GM12878 (cell line): ENCODE measurements at regions not wholly inside any gene's neighbourhood (a gene's known extent, or its start where the extent isn't known, plus 50 kb on each side); places are given as distances from the start of the nearest gene placed in this dataset.

Source experiments
- ATF3 ChIP-seq: IDR thresholded peaks from 2 replicates; pipeline ENCODE4 v1.6.1; 2011; ENCODE audit warnings: low read depth, mild to moderate bottlenecking, low read length, moderate library complexity, borderline replicate concordance; ENCODE audit errors: extremely low read depth
- CHD1 ChIP-seq: IDR thresholded peaks from 2 replicates; pipeline ENCODE4 v1.6.1; 2012; ENCODE audit warnings: low read depth, low read length, improper control_type of control experiment
- IKZF2 ChIP-seq, 2 experiments: fragments of 450-650 bp; IDR thresholded peaks; 2 replicates each; pipeline ENCODE4 v1.6.1; 2017; ENCODE audit warnings: mild to moderate bottlenecking in 2 of 2, moderate library complexity in 2 of 2
- POLR2AphosphoS5 ChIP-seq: IDR thresholded peaks from 2 replicates; pipeline ENCODE4 v1.6.1; 2011; ENCODE audit warnings: mild to moderate bottlenecking, low read length, inconsistent platforms
- TCF7 ChIP-seq: IDR thresholded peaks from 2 replicates; pipeline ENCODE4 v1.6.1; 2014; ENCODE audit warnings: antibody characterized with exemption, borderline replicate concordance
- ZBTB33 ChIP-seq: fragments of 450-650 bp; IDR thresholded peaks from 2 replicates; pipeline ENCODE4 v1.6.1; 2017; ENCODE audit warnings: mild to moderate bottlenecking
- TF ChIP-seq, protein P1 (sequence below): IDR thresholded peaks from 2 replicates; pipeline ENCODE4 v1.6.1; 2011; ENCODE audit warnings: borderline replicate concordance, low read depth, mild to moderate bottlenecking, moderate library complexity, low read length; ENCODE audit not compliant: insufficient read depth, poor library complexity, severe bottlenecking
- TF ChIP-seq, protein P2 (sequence below): IDR thresholded peaks from 2 replicates; pipeline ENCODE4 v1.6.1; 2011; ENCODE audit warnings: mild to moderate bottlenecking, low read depth, low read length, moderate library complexity; ENCODE audit not compliant: insufficient replicate concordance

GRCh38 chr2:220935789-220936321 is 636.2 kb downstream of the EPHA4 start (continued):
- TF ChIP-seq, protein P1, sequence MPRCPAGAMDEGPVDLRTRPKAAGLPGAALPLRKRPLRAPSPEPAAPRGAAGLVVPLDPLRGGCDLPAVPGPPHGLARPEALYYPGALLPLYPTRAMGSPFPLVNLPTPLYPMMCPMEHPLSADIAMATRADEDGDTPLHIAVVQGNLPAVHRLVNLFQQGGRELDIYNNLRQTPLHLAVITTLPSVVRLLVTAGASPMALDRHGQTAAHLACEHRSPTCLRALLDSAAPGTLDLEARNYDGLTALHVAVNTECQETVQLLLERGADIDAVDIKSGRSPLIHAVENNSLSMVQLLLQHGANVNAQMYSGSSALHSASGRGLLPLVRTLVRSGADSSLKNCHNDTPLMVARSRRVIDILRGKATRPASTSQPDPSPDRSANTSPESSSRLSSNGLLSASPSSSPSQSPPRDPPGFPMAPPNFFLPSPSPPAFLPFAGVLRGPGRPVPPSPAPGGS = no peak
- TF ChIP-seq POLR2AphosphoS5 = no peak
- no peak for TF ChIP-seq TCF7
- peak; percentile 23 to 63; a peak in 2 of 4 replicates for TF ChIP-seq IKZF2 (IDR thresholded peaks at IDR 0.05)
- no peak for TF ChIP-seq ZBTB33
- TF ChIP-seq, protein P2, sequence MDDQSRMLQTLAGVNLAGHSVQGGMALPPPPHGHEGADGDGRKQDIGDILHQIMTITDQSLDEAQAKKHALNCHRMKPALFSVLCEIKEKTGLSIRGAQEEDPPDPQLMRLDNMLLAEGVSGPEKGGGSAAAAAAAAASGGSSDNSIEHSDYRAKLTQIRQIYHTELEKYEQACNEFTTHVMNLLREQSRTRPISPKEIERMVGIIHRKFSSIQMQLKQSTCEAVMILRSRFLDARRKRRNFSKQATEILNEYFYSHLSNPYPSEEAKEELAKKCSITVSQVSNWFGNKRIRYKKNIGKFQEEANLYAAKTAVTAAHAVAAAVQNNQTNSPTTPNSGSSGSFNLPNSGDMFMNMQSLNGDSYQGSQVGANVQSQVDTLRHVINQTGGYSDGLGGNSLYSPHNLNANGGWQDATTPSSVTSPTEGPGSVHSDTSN = no peak
- no peak for TF ChIP-seq CHD1
- TF ChIP-seq ATF3 = no peak
